HCT116 (cell line): ENCODE measurements at regions not wholly inside any gene's neighbourhood (a gene's known extent, or its start where the extent isn't known, plus 50 kb on each side); places are given as distances from the start of the nearest gene placed in this dataset.

ENCODE experiments used
- ATAC-seq: fragments of 200-7000 bp; cut with Tn5 transposase; 2 replicates; pipeline ENCODE4 v1.9.1; 2020; ENCODE audit warnings: mild to moderate bottlenecking, moderate library complexity
- BruUV-seq: library from RNA; stranded (reverse); fragments of 400-500 nt; replicated peaks from 2 replicates; lab custom pipeline; 2021; lab: Mats Ljungman, UMichigan
- CTCF ChIA-PET: fragments of 300-600 bp; sonication (Branson Sonifier 250); formaldehyde crosslinking; loops from one replicate; lab custom pipeline; 2021; ENCODE audit warnings: antibody characterized with exemption; lab: Charles Lee
- POLR2A ChIA-PET: fragments of 300-600, 350-600 bp; sonication (Branson Sonifier 250); formaldehyde crosslinking; loops from one replicate; lab custom pipeline; 2021; ENCODE audit warnings: antibody characterized with exemption; lab: Charles Lee
- RAD21 ChIA-PET, 2 experiments: fragments of 300-600 bp; sonication (Branson Sonifier 250); formaldehyde crosslinking; loops; one replicate each; lab custom pipeline; 2023; ENCODE audit warnings: low total read pairs in 2 of 2; ENCODE audit not compliant: uncharacterized antibody in 2 of 2, unreplicated experiment in 2 of 2, low non-redundant PET in 1 of 2; lab: Charles Lee
- DNase-seq: peaks from one replicate; pipeline ENCODE4 v3.0.0-alpha.2; 2010; ENCODE audit warnings: low read depth, low spot score
- H2AFZ ChIP-seq: fragments of 200-600 bp; shearing (Covaris generic), sonication (generic); 2 replicates; pipeline ENCODE4 v1.6.1; 2017; ENCODE audit warnings: low read depth, mixed run types, mixed read lengths, antibody characterized with exemption, low read length; ENCODE audit not compliant: poor library complexity, severe bottlenecking
- H3K27ac ChIP-seq: 2 replicates; pipeline ENCODE4 v1.5.1; 2012; ENCODE audit warnings: low read depth, low read length
- H3K27me3 ChIP-seq: fragments of 200-600 bp; sonication (generic); 2 replicates; pipeline ENCODE4 v1.6.1; 2016; ENCODE audit warnings: mixed run types, low read length, mixed read lengths; ENCODE audit not compliant: insufficient read depth
- H3K36me3 ChIP-seq, 2 experiments: fragments of 200-500 bp in 1 of 2; fragments of 200-600 bp in 1 of 2; sonication (Bioruptor generic) in 1 of 2; sonication (generic) in 1 of 2; 2 replicates each; pipeline versions ENCODE4 v1.5.1 to v1.6.1; 2014 to 2016; ENCODE audit warnings: low read length in 2 of 2, inconsistent platforms in 1 of 2, mixed read lengths in 1 of 2, mixed run types in 1 of 2; ENCODE audit not compliant: insufficient read depth in 2 of 2, control insufficient read depth in 1 of 2
- H3K4me1 ChIP-seq, 2 experiments: fragments of 200-600 bp in 1 of 2; sonication (generic) in 1 of 2; 2 replicates each; pipeline versions ENCODE4 v1.5.1 to v1.6.1; 2012 to 2017; ENCODE audit warnings: low read length in 2 of 2, inconsistent platforms in 1 of 2, mild to moderate bottlenecking in 1 of 2, mixed read lengths in 1 of 2, mixed run types in 1 of 2, moderate library complexity in 1 of 2; ENCODE audit not compliant: insufficient read depth in 2 of 2, control insufficient read depth in 1 of 2
- H3K4me2 ChIP-seq: fragments of 200-600 bp; sonication (generic); 2 replicates; pipeline ENCODE4 v1.6.1; 2017; ENCODE audit warnings: mixed run types, low read length, mixed read lengths
- H3K4me3 ChIP-seq, 2 experiments: fragments of 200-600 bp in 1 of 2; sonication (generic) in 1 of 2; replicated peaks in 1 of 2; 2 replicates each; pipeline ENCODE4 v1.5.1; 2011 to 2016; ENCODE audit warnings: low read length in 2 of 2, control low read depth in 1 of 2, low read depth in 1 of 2, mild to moderate bottlenecking in 1 of 2, mixed read lengths in 1 of 2, mixed run types in 1 of 2
- H3K79me2 ChIP-seq: fragments of 200-600 bp; sonication (generic); 2 replicates; pipeline ENCODE4 v1.6.1; 2017; ENCODE audit warnings: mild to moderate bottlenecking, mixed run types, low read length, moderate library complexity, mixed read lengths; ENCODE audit not compliant: insufficient read depth
- H3K9ac ChIP-seq: fragments of 200-600 bp; sonication (generic); 2 replicates; pipeline ENCODE4 v1.6.1; 2016; ENCODE audit warnings: low read length, mixed read lengths
- H3K9me2 ChIP-seq: fragments of 200-600 bp; sonication (generic), shearing (Covaris generic); 2 replicates; pipeline ENCODE4 v1.6.1; 2017; ENCODE audit warnings: mixed run types, mild to moderate bottlenecking, moderate library complexity; ENCODE audit not compliant: insufficient read depth
- H3K9me3 ChIP-seq, 2 experiments: fragments of 200-500 bp in 1 of 2; fragments of 200-600 bp in 1 of 2; sonication (Bioruptor generic) in 1 of 2; sonication (generic) in 1 of 2; 2 replicates each; pipeline ENCODE4 v1.6.1; 2014 to 2017; ENCODE audit warnings: low read length in 2 of 2, mixed read lengths in 2 of 2, inconsistent platforms in 1 of 2, low read depth in 1 of 2, mild to moderate bottlenecking in 1 of 2, mixed run types in 1 of 2, moderate library complexity in 1 of 2; ENCODE audit not compliant: control insufficient read depth in 1 of 2, insufficient read depth in 1 of 2
- H4K20me1 ChIP-seq: fragments of 200-600 bp; sonication (generic), shearing (Covaris generic); 2 replicates; pipeline ENCODE4 v1.6.1; 2017; ENCODE audit warnings: mixed run types, mild to moderate bottlenecking, moderate library complexity; ENCODE audit not compliant: insufficient read depth
- CTCF ChIP-seq, 3 experiments: fragments of 200-600 bp in 1 of 3; sonication (generic) in 1 of 3; IDR thresholded peaks in 2 of 3; conservative IDR thresholded peaks in 1 of 3; 2 replicates each; pipeline ENCODE4 v1.5.1; 2012 to 2017; ENCODE audit warnings: low read depth in 2 of 3, low read length in 2 of 3, antibody characterized with exemption in 1 of 3, borderline replicate concordance in 1 of 3, control low read depth in 1 of 3, mild to moderate bottlenecking in 1 of 3, mixed read lengths in 1 of 3, mixed run types in 1 of 3, moderate library complexity in 1 of 3; ENCODE audit not compliant: insufficient read depth in 1 of 3
- EGR1 ChIP-seq: IDR thresholded peaks from 2 replicates; pipeline ENCODE4 v1.6.1; 2012; ENCODE audit warnings: low read depth
- EZH2phosphoT487 ChIP-seq: fragments of 200-600 bp; IDR thresholded peaks from 2 replicates; pipeline ENCODE4 v1.6.1; 2018; ENCODE audit warnings: antibody characterized with exemption, borderline replicate concordance
- FOSL1 ChIP-seq: IDR thresholded peaks from 2 replicates; pipeline ENCODE4 v1.6.1; 2012; ENCODE audit warnings: low read depth
- POLR2AphosphoS5 ChIP-seq: IDR thresholded peaks from 2 replicates; pipeline ENCODE4 v1.6.1; 2011; ENCODE audit warnings: mild to moderate bottlenecking, low read depth, low read length, moderate library complexity
- RAD21 ChIP-seq: IDR thresholded peaks from 2 replicates; pipeline ENCODE4 v1.6.1; 2012; ENCODE audit warnings: low read depth, mild to moderate bottlenecking
- REST ChIP-seq: IDR thresholded peaks from 2 replicates; pipeline ENCODE4 v1.6.1; 2012; ENCODE audit warnings: low read depth
- SIN3A ChIP-seq: IDR thresholded peaks from 2 replicates; pipeline ENCODE4 v1.6.1; 2012; ENCODE audit warnings: low read depth
- SP1 ChIP-seq: IDR thresholded peaks from 2 replicates; pipeline ENCODE4 v1.6.1; 2012; ENCODE audit warnings: low read depth
- SRF ChIP-seq: IDR thresholded peaks from 2 replicates; pipeline ENCODE4 v1.6.1; 2012; ENCODE audit warnings: low read depth
- intact Hi-C: fragments of 100-400 bp; cut with micrococcal nuclease; formaldehyde crosslinking; loops from 2 replicates; pipeline ENCODE4 v1.10.0; 2022

DNA sequence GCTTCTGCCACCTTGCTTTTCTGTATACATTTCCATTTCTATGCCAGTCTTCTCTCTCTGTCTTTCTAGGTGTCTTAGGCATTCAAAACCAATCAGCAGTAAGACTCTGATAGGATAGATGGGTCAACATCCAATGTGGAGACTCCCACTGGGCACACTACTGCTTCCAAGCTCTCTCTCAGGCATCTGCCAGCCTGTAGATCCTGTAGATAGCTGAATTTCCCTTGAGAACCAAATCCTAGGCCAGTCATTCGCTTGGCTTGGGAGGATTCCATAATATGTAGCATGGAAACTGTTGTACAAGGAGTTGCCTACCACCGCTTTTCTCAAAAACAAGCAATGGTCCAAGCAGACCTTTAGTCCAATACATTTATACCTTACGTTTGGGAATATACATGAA is 262.8 kb upstream of the RARB start:
- Histone ChIP-seq H3K4me1 (no peaks in the 10 kb centered on the region), H3K36me3 (no peaks in the 10 kb centered on the region), H3K9me3 (no peaks in the 10 kb centered on the region; a peak in 1 of 4 replicates), H3K27ac (no peak overlapping the region)
- POLR2A ChIA-PET, result no interaction called here
- RAD21 ChIA-PET, result no interaction called here
- no peak for TF ChIP-seq POLR2AphosphoS5
- no peak for TF ChIP-seq EGR1
- no peak for TF ChIP-seq SRF
- no peak for TF ChIP-seq SP1
- TF ChIP-seq RAD21, result no peak
- no peak for TF ChIP-seq EZH2phosphoT487
- no peak for TF ChIP-seq SIN3A
- TF ChIP-seq CTCF (IDR thresholded peaks at IDR 0.05 in 2 of 3, conservative IDR thresholded peaks at IDR 0.05 in 1 of 3; ENCODE audit: borderline replicate concordance in 1 of 3, insufficient read depth in 1 of 3, low read depth in 2 of 3, low read length in 2 of 3), result no peak
- TF ChIP-seq REST, result no peak
- TF ChIP-seq FOSL1, result no peak
- TF ChIP-seq, all 23 proteins: peak for 0
- no peak overlapping the region for H2AFZ ChIP-seq
- no peak overlapping the region for H3K9ac ChIP-seq
- no peaks in the 10 kb centered on the region for H4K20me1 ChIP-seq
- BruUV-seq, result no TSS peak
- no peak for ATAC-seq
- H3K27me3 ChIP-seq, result no peaks in the 10 kb centered on the region
- intact Hi-C loops, result no loop called here
- CTCF ChIA-PET, result no interaction called here
- no peak overlapping the region for H3K4me2 ChIP-seq
- H3K4me3 ChIP-seq, result no peak overlapping the region
- H3K9me2 ChIP-seq, result no peaks in the 10 kb centered on the region
- DNase-seq, result no peak
- H3K79me2 ChIP-seq, result no peaks in the 10 kb centered on the region
